Stimulated activated CD4-positive, alpha-beta T cell treated with anti-CD3 and anti-CD28 coated beads, Interleukin-4, amount 100 ng/mL, for 48 hours (primary cell): ENCODE measurements at regions not wholly inside any gene's neighbourhood (a gene's known extent, or its start where the extent isn't known, plus 50 kb on each side); places are given as distances from the start of the nearest gene placed in this dataset.
"Not testable (repeated sequence)": the region's sequence is repeated elsewhere in the genome, so short reads cannot be mapped to it uniquely, and the experiment has no call there.

Experiments used
- DNase-seq, 2 donors: peaks; one replicate each; pipeline ENCODE4 v3.0.0-alpha.2; 2020; ENCODE audit warnings: low read depth in 2 of 2

DNA sequence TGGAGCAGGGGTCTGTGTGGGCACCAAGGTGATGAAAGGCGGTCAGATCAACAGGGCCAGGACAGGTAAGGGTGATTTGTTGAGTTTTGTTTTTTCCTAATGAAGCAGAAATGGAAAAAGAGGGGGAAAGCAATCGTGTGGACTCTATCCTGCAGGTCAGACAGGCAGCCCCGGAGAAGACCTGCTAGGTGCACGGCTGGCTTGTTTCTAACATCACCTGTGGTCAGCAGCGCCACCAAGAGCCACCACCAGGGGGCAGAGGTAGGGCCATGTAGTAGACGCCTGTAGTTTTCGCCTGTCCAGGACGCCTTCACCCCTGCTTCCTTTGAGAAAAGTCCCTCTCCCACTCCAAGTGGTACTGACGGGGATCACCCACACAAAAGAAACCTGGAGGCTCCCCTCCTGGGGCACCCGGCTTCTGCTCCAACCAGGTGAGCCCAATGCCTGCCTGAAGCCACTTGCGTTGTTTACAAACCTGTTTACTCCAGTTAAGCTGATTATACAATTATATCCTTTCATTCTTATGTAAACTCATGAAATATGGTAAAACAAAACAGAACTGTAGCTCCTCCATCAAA lies 54.2 kb upstream of the SEC14L1 start:
- DNase-seq = peak; percentile 82 to 89

DNA sequence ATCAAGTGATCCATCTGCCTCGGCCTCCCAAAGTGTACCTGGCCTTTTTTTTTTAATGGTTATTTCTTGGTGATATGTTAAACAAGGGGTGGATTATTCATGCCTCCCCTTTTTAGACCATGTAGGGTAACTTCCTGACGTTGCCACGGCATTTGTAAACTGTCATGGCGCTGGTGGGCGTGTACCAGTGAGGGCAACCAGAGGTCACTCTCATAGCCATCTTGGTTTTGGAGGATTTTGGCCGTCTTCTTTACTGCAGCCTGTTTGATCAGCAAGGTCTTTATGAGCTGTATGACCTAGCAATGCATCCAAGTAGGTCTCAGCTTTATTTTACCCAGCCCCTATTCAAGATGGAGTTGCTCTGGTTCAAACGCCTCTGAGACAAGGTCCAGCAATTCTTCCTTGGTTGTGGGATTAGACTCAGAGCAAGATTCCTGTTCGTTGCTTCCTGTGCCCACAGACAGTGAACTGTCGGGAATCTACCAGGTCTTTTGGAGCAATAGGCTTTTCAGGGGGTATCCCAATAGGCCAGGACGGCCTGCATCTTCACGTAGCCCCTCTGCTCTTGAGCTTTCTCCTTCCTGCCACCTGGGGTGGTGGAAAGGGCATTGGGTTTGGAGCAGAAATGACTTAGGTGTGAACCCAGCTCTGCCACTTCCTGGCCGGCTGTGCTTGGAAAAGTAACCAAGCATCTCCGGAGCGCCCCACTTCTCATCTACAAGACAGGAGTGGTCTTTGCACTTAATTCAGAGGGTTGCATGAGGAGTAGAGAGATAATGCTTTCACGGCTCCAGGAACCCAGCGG lies 52.9 kb upstream of the SEC14L1 start:
- DNase-seq = no peak

- DNase-seq = peak; percentile 74 to 85
Observed at GRCh38 chr17:77088455-77089123, 52.2 kb upstream of the SEC14L1 start.

DNA sequence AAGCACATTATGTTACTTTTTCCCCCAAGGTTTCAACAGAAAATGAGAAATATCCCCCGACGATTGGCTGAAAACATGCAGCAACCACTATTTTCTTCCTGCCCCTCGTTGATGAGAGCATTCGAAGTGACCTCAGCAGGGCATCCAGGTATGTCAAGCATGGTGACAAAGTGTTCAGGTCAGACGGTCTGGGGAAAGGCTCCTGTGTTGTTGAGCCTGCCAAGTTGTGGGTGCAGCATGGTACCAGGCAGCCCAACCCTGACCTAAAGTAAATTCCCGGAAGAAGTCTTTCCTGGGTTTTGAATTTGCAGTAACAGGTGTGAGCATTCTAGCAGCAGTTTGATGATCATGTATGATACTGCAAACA lies 51.7 kb upstream of the SEC14L1 start:
- no peak for DNase-seq

GRCh38 chr17:77089949-77090348 lies 50.8 kb upstream of the SEC14L1 start:
- not testable (repeated sequence) for DNase-seq

- DNase-seq = no peak
Observed at GRCh38 chr17:77090476-77090875, 50.3 kb upstream of the SEC14L1 start.
